ENCODE measurements at regions not wholly inside any gene's neighbourhood (a gene's known extent, or its start where the extent isn't known, plus 50 kb on each side); places are given as distances from the start of the nearest gene placed in this dataset.

GRCh38 chr12:88782351-88782750 is 202.1 kb upstream of the KITLG start:
- TF ChIP-seq CTCF (IDR thresholded peaks at IDR 0.05 in 4 of 5, conservative IDR thresholded peaks at IDR 0.05 in 1 of 5): no peak
- TF ChIP-seq POLR2A (IDR thresholded peaks at IDR 0.05): no peak
